ENCODE measurements at regions not wholly inside any gene's neighbourhood (a gene's known extent, or its start where the extent isn't known, plus 50 kb on each side); places are given as distances from the start of the nearest gene placed in this dataset.

- no peak for TF ChIP-seq MAX (IDR thresholded peaks at IDR 0.05)
- TF ChIP-seq CTCF (IDR thresholded peaks at IDR 0.05; ENCODE audit: low read depth, low read length, missing input control) = no peak
- no peak for TF ChIP-seq REST (IDR thresholded peaks at IDR 0.05)
- no peak for TF ChIP-seq JUND (IDR thresholded peaks at IDR 0.05)
- no peak for TF ChIP-seq SP1 (IDR thresholded peaks at IDR 0.05)
- TF ChIP-seq NR2F2 (IDR thresholded peaks at IDR 0.05) = no peak
- no peak for TF ChIP-seq GABPA (IDR thresholded peaks at IDR 0.05 in 1 of 2, conservative IDR thresholded peaks at IDR 0.05 in 1 of 2)
- TF ChIP-seq RAD21 (IDR thresholded peaks at IDR 0.05) = no peak
- TF ChIP-seq ZBTB33 (IDR thresholded peaks at IDR 0.05) = no peak
Observed at GRCh38 chr9:1328341-1328740, 278.2 kb downstream of the DMRT2 start.

Measured in liver (tissue), 3 donors.